ENCODE measurements at regions not wholly inside any gene's neighbourhood (a gene's known extent, or its start where the extent isn't known, plus 50 kb on each side); places are given as distances from the start of the nearest gene placed in this dataset.

GRCh38 chr9:107731115-107731762 is 241.7 kb upstream of the KLF4 start:
- DNase-seq = no peak

- no peak for DNase-seq
Measured at GRCh38 chr9:107730666-107731065, 241.1 kb upstream of the KLF4 start.

- no peak for DNase-seq
Measured at GRCh38 chr9:107727086-107727780, 237.7 kb upstream of the KLF4 start.

- DNase-seq = no peak
Measured at GRCh38 chr9:107723015-107723414, 233.4 kb upstream of the KLF4 start.

GRCh38 chr9:107721705-107722245 is 232.2 kb upstream of the KLF4 start:
- DNase-seq = no peak

- no peak for DNase-seq
Measured at GRCh38 chr9:107720501-107720900, 230.9 kb upstream of the KLF4 start.

- DNase-seq = no peak
Measured at GRCh38 chr9:107717529-107718314, 228.2 kb upstream of the KLF4 start.

GRCh38 chr9:107715740-107716139 is 226.2 kb upstream of the KLF4 start:
- DNase-seq = no peak

- DNase-seq = no peak
Measured at GRCh38 chr9:107713470-107713869, 223.9 kb upstream of the KLF4 start.

GRCh38 chr9:107712390-107712789 is 222.8 kb upstream of the KLF4 start:
- DNase-seq = no peak

GRCh38 chr9:107711542-107711941 is 222.0 kb upstream of the KLF4 start:
- DNase-seq = no peak

GRCh38 chr9:107710953-107711352 is 221.4 kb upstream of the KLF4 start:
- no peak for DNase-seq

- no peak for DNase-seq
Measured at GRCh38 chr9:107710546-107710945, 221.0 kb upstream of the KLF4 start.

GRCh38 chr9:107708791-107709190 is 219.2 kb upstream of the KLF4 start:
- no peak for DNase-seq

- DNase-seq = no peak
Measured at GRCh38 chr9:107707915-107708441, 218.4 kb upstream of the KLF4 start.

- no peak for DNase-seq
Measured at GRCh38 chr9:107707428-107707837, 217.9 kb upstream of the KLF4 start.

- DNase-seq = no peak
Measured at GRCh38 chr9:107706701-107707427, 217.3 kb upstream of the KLF4 start.

GRCh38 chr9:107705521-107705920 is 216.0 kb upstream of the KLF4 start:
- no peak for DNase-seq

GRCh38 chr9:107704774-107705173 is 215.2 kb upstream of the KLF4 start:
- no peak for DNase-seq

- DNase-seq = no peak
Measured at GRCh38 chr9:107703651-107704050, 214.1 kb upstream of the KLF4 start.

GRCh38 chr9:107700847-107701246 is 211.3 kb upstream of the KLF4 start:
- DNase-seq = no peak

- DNase-seq = no peak
Measured at GRCh38 chr9:107699231-107699630, 209.7 kb upstream of the KLF4 start.
